Gastrocnemius medialis (tissue), 4 donors: ENCODE measurements at regions not wholly inside any gene's neighbourhood (a gene's known extent, or its start where the extent isn't known, plus 50 kb on each side); places are given as distances from the start of the nearest gene placed in this dataset.

Source experiments
- CTCF ChIP-seq, 5 experiments: fragments of 450-650 bp in 3 of 5; fragments of 200-600 bp in 2 of 5; sonication (generic) in 2 of 5; IDR thresholded peaks in 4 of 5; conservative IDR thresholded peaks in 1 of 5; 1 replicate in 4 of 5; 2 replicates in 1 of 5; pipeline ENCODE4 v1.5.1; 2016 to 2019; ENCODE audit warnings: antibody characterized with exemption in 5 of 5, mild to moderate bottlenecking in 3 of 5, moderate library complexity in 3 of 5
- POLR2A ChIP-seq, 2 donors: fragments of 450-650 bp; IDR thresholded peaks; one replicate each; pipeline ENCODE4 v1.6.1; 2017; ENCODE audit warnings: antibody characterized with exemption in 2 of 2, mild to moderate bottlenecking in 2 of 2, moderate library complexity in 2 of 2

GRCh38 chr16:85974428-85975375, 75.7 kb downstream of the IRF8 start:
- TF ChIP-seq CTCF (IDR thresholded peaks at IDR 0.05 in 4 of 5, conservative IDR thresholded peaks at IDR 0.05 in 1 of 5): no peak
- no peak for TF ChIP-seq POLR2A (IDR thresholded peaks at IDR 0.05)
